NB4 (cell line): ENCODE measurements at regions not wholly inside any gene's neighbourhood (a gene's known extent, or its start where the extent isn't known, plus 50 kb on each side); places are given as distances from the start of the nearest gene placed in this dataset.

ENCODE experiments used
- DNase-seq: peaks from one replicate; pipeline ENCODE4 v3.0.0; 2010; ENCODE audit warnings: low read depth
- H3K4me3 ChIP-seq: one replicate; pipeline ENCODE4 v1.5.1; 2011; ENCODE audit warnings: mild to moderate bottlenecking, low read depth, low read length, moderate library complexity
- MYC ChIP-seq: IDR thresholded peaks from 2 replicates; pipeline ENCODE4 v1.6.1; 2011; ENCODE audit warnings: low read depth, low read length
- POLR2A ChIP-seq: IDR thresholded peaks from 2 replicates; pipeline ENCODE4 v1.6.1; 2011; ENCODE audit warnings: mild to moderate bottlenecking; ENCODE audit not compliant: insufficient read length; ENCODE audit errors: extremely low read depth
- TF ChIP-seq, protein P1 (sequence below): IDR thresholded peaks from one replicate; pipeline ENCODE4 v1.5.1; 2012; ENCODE audit warnings: low read depth, low read length
- TF ChIP-seq, protein P2 (sequence below): IDR thresholded peaks from 2 replicates; pipeline ENCODE4 v1.6.1; 2011; ENCODE audit warnings: low read depth, low read length

DNA sequence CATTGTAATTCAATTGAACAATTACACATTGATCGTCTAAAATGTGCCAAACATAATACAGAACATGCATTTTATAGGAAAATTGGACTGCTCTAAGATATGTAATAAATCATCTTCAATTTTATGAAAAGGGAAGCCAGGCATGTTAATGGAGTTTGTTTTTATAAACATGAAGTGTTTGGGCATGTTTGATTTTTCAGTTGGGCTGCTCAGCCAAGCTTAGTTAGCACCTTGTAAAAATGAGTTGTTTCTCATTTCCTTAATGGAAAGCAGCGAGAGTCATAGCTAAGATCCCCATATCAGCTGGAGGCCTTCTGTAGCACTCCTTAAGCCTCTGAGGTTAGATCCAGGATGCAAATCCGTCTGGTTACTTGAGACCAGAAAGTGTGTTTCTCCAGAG lies 422.3 kb downstream of the SPRY2 start:
- TF ChIP-seq, protein P1, sequence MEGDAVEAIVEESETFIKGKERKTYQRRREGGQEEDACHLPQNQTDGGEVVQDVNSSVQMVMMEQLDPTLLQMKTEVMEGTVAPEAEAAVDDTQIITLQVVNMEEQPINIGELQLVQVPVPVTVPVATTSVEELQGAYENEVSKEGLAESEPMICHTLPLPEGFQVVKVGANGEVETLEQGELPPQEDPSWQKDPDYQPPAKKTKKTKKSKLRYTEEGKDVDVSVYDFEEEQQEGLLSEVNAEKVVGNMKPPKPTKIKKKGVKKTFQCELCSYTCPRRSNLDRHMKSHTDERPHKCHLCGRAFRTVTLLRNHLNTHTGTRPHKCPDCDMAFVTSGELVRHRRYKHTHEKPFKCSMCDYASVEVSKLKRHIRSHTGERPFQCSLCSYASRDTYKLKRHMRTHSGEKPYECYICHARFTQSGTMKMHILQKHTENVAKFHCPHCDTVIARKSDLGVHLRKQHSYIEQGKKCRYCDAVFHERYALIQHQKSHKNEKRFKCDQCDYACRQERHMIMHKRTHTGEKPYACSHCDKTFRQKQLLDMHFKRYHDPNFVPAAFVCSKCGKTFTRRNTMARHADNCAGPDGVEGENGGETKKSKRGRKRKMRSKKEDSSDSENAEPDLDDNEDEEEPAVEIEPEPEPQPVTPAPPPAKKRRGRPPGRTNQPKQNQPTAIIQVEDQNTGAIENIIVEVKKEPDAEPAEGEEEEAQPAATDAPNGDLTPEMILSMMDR = no peak
- TF ChIP-seq, protein P2, sequence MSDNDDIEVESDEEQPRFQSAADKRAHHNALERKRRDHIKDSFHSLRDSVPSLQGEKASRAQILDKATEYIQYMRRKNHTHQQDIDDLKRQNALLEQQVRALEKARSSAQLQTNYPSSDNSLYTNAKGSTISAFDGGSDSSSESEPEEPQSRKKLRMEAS = no peak
- TF ChIP-seq MYC (no peak), POLR2A (no peak)
- H3K4me3 ChIP-seq = no peak overlapping the region
- no peak for DNase-seq

DNA sequence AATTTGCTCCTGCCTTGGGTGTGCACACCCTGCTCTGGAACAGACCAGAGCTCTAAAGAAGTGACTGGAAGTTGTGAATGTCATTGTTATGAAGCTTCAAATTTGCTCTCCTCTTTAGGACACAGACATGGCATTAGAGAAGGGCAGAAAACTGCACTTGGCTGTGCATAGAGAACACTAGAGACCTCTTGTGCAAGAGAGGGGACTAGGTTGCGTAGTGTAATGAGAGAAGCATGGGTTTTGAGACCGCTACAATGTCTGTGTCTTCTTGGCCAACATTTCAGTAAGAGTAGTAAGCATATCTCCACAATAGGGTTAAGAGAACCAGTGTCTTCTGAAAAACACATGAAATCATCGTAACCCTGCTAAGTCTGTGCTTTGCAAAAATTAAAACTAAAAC lies 423.3 kb downstream of the SPRY2 start:
- no peak overlapping the region for H3K4me3 ChIP-seq
- TF ChIP-seq POLR2A = no peak
- TF ChIP-seq, protein P1 = no peak
- no peak for TF ChIP-seq MYC
- TF ChIP-seq, protein P2 = no peak
- DNase-seq = peak; percentile 14

DNA sequence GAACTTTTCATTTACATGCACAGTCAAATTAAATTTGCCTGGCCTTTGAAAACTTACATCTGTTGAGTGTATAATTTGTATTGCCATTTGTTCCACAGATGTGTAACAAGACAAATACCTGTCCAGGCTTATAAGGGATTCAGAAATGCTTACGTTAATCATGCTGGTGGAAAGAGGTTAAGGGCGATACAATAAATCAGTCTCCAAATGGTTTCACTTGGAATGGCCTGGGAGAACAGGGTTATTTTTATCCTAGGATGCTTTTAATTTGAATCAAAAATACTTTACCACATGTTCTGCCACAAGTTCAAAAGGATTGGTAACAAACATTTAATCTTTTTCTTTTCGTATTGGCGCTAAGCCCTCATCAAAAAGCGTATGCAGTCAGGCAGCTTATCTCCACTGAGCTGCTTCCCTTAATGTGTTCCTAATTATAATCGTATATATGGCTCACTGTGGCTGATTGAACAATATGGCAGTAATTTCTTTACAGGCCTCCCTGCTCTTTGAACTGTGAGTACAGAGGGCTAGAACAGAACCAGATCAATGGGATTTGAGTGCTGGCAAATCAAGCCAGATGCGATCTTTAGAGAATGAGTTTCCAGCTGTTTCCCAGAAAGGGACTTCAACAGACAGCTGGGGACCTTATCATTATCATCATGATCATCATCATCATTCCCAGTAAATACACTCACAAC lies 425.7 kb downstream of the SPRY2 start:
- no peak for DNase-seq
- H3K4me3 ChIP-seq = no peak overlapping the region
- TF ChIP-seq, protein P2 = no peak
- TF ChIP-seq, protein P1 = no peak
- no peak for TF ChIP-seq MYC
- no peak for TF ChIP-seq POLR2A

DNA sequence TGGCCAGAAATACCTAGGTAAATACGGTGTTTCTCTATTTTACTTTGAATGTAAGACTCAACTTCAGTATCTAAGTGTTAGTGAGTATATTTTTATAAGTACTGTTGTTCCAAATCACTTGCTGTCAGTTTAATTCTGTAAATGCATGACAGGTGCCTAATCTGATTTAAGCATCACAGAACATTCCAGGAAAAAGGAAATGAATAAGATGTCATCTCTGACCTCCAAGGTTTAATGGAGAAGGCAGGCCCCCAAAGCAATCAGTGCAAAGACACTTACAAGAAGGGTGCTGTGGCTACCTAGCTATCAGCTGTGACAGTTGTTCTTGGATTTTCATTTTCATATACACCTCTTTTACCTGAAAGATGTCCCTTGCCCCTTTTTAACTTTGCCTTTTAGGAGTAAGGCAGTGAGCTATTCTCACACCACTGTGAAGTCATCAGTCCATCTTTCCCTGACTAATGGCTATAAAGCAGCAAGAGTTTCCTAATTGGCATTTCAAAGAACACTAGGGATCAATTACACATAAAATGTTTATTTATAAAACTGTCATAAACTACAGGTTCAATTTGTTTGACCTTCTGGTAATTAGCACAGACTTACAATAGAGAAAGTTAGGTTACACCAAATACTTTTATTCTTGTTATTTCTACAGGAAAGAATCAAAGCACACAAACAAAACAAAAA lies 427.6 kb downstream of the SPRY2 start:
- DNase-seq = no peak
- TF ChIP-seq POLR2A (no peak), MYC (no peak)
- TF ChIP-seq, protein P2 = no peak
- TF ChIP-seq, protein P1 = no peak

DNA sequence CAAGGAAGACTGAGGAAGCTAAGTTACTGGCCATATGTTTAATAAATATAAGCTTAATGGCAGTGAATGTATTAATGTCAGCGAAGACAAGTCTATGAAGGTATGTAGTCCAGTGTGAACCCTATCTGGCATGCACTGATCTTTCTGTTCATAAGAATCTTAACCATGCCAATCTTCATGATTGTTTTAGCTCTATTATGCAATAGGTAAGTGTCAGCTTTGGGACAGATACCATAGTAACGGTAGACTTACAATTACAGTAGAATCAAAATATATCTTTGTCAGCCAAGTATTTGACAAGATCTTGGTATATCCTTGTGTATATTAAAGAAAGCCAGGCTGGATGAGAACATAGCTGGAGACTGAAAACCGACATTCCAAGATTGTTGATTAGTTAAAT lies 428.5 kb downstream of the SPRY2 start:
- TF ChIP-seq POLR2A (no peak), MYC (no peak)
- TF ChIP-seq, protein P1 = no peak
- TF ChIP-seq, protein P2 = no peak
- H3K4me3 ChIP-seq = no peak overlapping the region
- no peak for DNase-seq

More for the DNA sequence above, 427.6 kb downstream of the SPRY2 start:
- no peak overlapping the region for H3K4me3 ChIP-seq
